Psoas muscle (tissue), 7 donors: ENCODE measurements at regions not wholly inside any gene's neighbourhood (a gene's known extent, or its start where the extent isn't known, plus 50 kb on each side); places are given as distances from the start of the nearest gene placed in this dataset.

Experiments used
- ATAC-seq, 4 donors: fragments of 200-7000 bp; cut with Tn5 transposase; one replicate each; pipeline ENCODE4 v1.9.1; 2020; ENCODE audit warnings: moderate library complexity in 3 of 4, mild to moderate bottlenecking in 2 of 4
- DNase-seq, 2 donors: peaks; one replicate each; pipeline ENCODE4 v3.0.0-alpha.2; 2020
- H3K27ac ChIP-seq: fragments of 200-600 bp; one replicate; pipeline ENCODE4 v1.8.0; 2022
- H3K27me3 ChIP-seq, 3 donors: fragments of 200-600 bp in 1 of 3; one replicate each; pipeline versions ENCODE4 v1.6.1 to v1.8.0; 2013 to 2022; ENCODE audit warnings: low read length in 2 of 3, mild to moderate bottlenecking in 2 of 3, moderate library complexity in 1 of 3; ENCODE audit not compliant: insufficient read depth in 3 of 3
- H3K36me3 ChIP-seq, 2 donors: fragments of 200-600 bp in 1 of 2; one replicate each; pipeline versions ENCODE4 v1.6.1 to v1.8.0; 2013 to 2022; ENCODE audit warnings: low read depth in 1 of 2, mild to moderate bottlenecking in 1 of 2, moderate library complexity in 1 of 2; ENCODE audit not compliant: insufficient read depth in 1 of 2
- H3K4me1 ChIP-seq: fragments of 200-600 bp; one replicate; pipeline ENCODE4 v1.8.0; 2022
- H3K4me3 ChIP-seq: fragments of 200-600 bp; one replicate; pipeline ENCODE4 v1.8.0; 2022; ENCODE audit warnings: mild to moderate bottlenecking
- H3K9me3 ChIP-seq: fragments of 200-600 bp; one replicate; pipeline ENCODE4 v1.8.0; 2022
- WGBS, 3 donors: extraction: QIAGEN DNeasy Blood & Tissue Kit; methylation state at CpG; one replicate each; pipeline versions ENCODE4 v1.1.6 to v1.1.7; 2013; 5-methylcytosine and 5-hydroxymethylcytosine counted together
- intact Hi-C, 2 donors: fragments of 100-400 bp; cut with DNase I; formaldehyde crosslinking; loops; one replicate each; pipeline versions ENCODE4 v1.11.0 to v1.14.2; 2022
- TF ChIP-seq, protein P1 (sequence below): fragments of 200-600 bp; IDR thresholded peaks from one replicate; pipeline ENCODE4 v1.8.0; 2022; ENCODE audit warnings: antibody characterized with exemption
- donor health status: healthy with polysubstance abuse.
- donor health status: DM: no; HTN: no; CAD: no; lungs with moderate emphysema.
- donor health status: Bipolar disorder and iron deficiency.
- donor health status: healthy.
- donor health status: DM: yes; HTN: yes; CAD: no.
- donor health status: DM: no; HTN: no; CAD: no.
- donor health status: DM: yes; HTN: yes; CAD: no.

DNA sequence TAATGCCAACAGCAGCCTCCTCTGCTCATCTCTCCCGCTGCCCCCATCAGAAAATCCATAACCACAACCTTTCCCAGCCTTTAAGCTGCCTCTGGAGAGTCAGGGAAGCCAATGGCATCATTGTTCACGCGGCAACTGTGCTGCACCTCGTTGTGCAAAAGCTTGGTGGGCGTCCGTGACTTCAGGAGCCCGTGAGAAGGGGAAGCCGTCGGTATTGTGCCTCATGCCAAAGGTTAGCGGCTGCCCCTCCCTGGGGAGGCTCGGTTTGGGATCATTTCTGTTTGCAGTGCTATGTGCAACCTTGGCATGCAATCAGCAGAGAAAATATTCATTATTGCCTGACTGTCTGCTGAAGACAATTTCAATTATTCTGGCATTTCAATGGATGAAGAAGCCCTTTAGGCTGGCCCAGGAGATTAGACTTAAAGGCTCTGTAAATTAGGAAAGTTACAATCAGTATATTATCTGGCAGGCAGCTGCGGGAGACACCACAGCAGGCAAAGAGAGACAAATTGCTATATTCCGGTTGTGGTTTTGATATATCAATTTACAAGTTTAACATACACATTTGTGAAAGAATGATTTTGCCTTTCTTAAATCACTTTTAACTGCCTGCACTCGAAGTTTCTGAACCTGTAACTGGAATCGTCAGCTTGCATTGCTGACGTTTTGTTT, 244.5 kb downstream of the GATA3 start:
- H3K4me1 ChIP-seq, result no peaks in the 10 kb centered on the region
- no peaks in the 10 kb centered on the region for H3K36me3 ChIP-seq
- peaks cover 0 to 6% (median 0%) of the 10 kb centered on the region in 3 donors for H3K27me3 ChIP-seq
- TF ChIP-seq, protein P1, sequence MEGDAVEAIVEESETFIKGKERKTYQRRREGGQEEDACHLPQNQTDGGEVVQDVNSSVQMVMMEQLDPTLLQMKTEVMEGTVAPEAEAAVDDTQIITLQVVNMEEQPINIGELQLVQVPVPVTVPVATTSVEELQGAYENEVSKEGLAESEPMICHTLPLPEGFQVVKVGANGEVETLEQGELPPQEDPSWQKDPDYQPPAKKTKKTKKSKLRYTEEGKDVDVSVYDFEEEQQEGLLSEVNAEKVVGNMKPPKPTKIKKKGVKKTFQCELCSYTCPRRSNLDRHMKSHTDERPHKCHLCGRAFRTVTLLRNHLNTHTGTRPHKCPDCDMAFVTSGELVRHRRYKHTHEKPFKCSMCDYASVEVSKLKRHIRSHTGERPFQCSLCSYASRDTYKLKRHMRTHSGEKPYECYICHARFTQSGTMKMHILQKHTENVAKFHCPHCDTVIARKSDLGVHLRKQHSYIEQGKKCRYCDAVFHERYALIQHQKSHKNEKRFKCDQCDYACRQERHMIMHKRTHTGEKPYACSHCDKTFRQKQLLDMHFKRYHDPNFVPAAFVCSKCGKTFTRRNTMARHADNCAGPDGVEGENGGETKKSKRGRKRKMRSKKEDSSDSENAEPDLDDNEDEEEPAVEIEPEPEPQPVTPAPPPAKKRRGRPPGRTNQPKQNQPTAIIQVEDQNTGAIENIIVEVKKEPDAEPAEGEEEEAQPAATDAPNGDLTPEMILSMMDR, result no peak
- H3K4me3 ChIP-seq, result no peak overlapping the region
- no peak for ATAC-seq
- 22 to 36% (median 28%) methylated on average over 16 of the region's 16 CpGs for WGBS, 3 donors
- intact Hi-C loops, result no loop called here
- H3K27ac ChIP-seq, result no peak overlapping the region
- DNase-seq, result no peak
- no peaks in the 10 kb centered on the region for H3K9me3 ChIP-seq

DNA sequence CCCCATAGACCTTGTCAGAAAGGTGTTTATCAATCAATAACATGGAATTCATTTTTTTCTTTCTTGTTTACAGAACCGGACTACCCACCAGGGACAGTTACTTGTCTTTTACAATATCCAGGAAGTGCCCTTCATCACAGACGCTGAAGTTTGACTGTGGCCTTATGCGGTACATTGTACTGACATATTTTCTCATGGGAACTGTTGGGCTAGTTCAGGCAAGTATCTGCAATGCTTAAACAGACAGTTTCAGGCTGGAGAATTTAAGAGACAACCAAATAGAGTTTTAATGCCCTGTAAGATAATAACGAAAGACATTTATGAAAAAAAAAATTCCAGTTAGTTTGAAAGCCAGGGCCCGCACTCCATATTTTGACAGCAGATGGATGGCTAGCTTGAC, 246.4 kb downstream of the GATA3 start:
- DNase-seq (no peak), ATAC-seq (no peak)
- no peak overlapping the region for H3K4me3 ChIP-seq
- no peaks in the 10 kb centered on the region for H3K36me3 ChIP-seq
- H3K9me3 ChIP-seq, result no peaks in the 10 kb centered on the region
- TF ChIP-seq, protein P1, result no peak
- no peaks in the 10 kb centered on the region for H3K4me1 ChIP-seq
- no peak overlapping the region for H3K27ac ChIP-seq
- intact Hi-C loops, result no loop called here
- 75 to 86% (median 76%) methylated on average over 5 of the region's 5 CpGs for WGBS, 3 donors
- H3K27me3 ChIP-seq, result peaks cover 0 to 6% (median 0%) of the 10 kb centered on the region in 3 donors

DNA sequence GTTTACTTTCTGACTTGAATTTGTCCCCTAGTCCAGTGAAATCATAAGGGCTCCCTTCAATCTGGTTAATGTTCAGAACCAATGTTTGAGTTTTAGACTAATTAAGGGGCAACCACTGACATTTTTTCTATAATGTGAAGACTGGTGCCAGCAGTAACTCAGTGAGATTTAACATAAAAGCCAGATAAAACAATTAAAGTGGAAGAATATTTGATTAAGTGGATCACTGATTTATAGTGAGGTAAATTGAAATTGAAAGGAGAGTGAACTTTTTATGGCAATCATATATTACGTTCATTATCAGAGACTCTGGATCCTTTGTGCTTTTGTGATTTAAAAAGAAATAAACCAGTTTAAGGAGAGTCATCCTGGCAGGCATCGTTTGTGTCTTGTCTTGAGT, 246.8 kb downstream of the GATA3 start:
- ATAC-seq, result no peak
- DNase-seq, result no peak
- no peak overlapping the region for H3K4me3 ChIP-seq
- intact Hi-C loops, result no loop called here
- WGBS, 3 donors, result 69 to 78% (median 70%) methylated on average over 2 of the region's 2 CpGs
- TF ChIP-seq, protein P1, result no peak
- no peaks in the 10 kb centered on the region for H3K36me3 ChIP-seq
- no peaks in the 10 kb centered on the region for H3K9me3 ChIP-seq
- no peaks in the 10 kb centered on the region for H3K4me1 ChIP-seq
- H3K27ac ChIP-seq, result no peak overlapping the region
- peaks cover 0 to 6% (median 0%) of the 10 kb centered on the region in 3 donors for H3K27me3 ChIP-seq

DNA sequence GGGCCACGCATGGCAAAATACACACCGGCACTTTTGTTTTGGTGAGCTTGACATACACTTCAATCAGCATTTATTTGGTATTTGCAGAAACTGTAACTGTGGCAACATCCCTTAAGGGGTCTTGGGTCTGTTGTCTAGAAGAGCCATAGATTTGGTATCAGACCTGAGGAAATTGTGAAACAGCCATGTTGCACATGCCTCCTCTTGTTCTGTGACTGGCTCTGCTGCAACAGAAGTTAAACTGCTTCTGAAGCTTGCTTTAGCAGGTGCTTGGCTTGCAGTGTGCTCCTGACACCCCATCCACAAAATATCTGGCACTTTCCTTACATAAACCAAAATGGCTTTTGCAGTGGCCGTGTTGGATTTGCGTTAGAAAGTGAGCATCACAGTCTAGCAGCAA, 247.3 kb downstream of the GATA3 start:
- no peak for DNase-seq
- Histone ChIP-seq H3K27ac (no peak overlapping the region), H3K4me3 (no peak overlapping the region), H3K27me3 (peaks cover 0 to 6% (median 0%) of the 10 kb centered on the region in 3 donors), H3K9me3 (no peaks in the 10 kb centered on the region), H3K4me1 (no peaks in the 10 kb centered on the region), H3K36me3 (no peaks in the 10 kb centered on the region)
- no peak for ATAC-seq
- TF ChIP-seq, protein P1, result no peak
- intact Hi-C loops, result no loop called here
- 84 to 88% (median 85%) methylated on average over 4 of the region's 4 CpGs for WGBS, 3 donors

DNA sequence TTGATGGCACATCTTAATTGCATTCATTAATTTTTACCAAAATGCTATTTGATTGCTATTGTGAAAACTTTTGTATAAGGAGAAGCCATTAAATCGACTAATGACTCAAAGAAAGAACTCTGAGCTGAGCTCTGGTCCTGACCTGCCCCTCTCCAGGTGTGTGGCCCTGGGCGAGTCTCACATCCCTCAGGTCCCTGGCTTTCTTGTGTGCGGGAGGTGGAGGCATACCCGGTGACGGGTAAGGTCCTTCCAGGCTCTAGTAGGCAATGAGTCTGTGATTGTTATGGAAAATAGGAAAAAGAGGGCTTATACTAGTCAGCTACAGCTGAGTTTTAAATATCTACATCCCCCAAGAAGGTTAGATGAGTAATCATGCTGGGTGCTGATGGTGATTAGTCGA, 248.1 kb downstream of the GATA3 start:
- intact Hi-C loops, result no loop called here
- TF ChIP-seq, protein P1, result no peak
- no peak overlapping the region for H3K4me3 ChIP-seq
- no peaks in the 10 kb centered on the region for H3K36me3 ChIP-seq
- H3K27me3 ChIP-seq, result peaks cover 0 to 6% (median 0%) of the 10 kb centered on the region in 3 donors
- WGBS, 3 donors, result 64 to 84% (median 80%) methylated on average over 6 of the region's 6 CpGs
- ATAC-seq, result no peak
- H3K4me1 ChIP-seq, result no peaks in the 10 kb centered on the region
- H3K9me3 ChIP-seq, result no peaks in the 10 kb centered on the region
- H3K27ac ChIP-seq, result no peak overlapping the region
- DNase-seq, result no peak
